Gastrocnemius medialis (tissue), 4 donors: ENCODE measurements at regions not wholly inside any gene's neighbourhood (a gene's known extent, or its start where the extent isn't known, plus 50 kb on each side); places are given as distances from the start of the nearest gene placed in this dataset.

ENCODE experiments used
- ATAC-seq, 2 donors: fragments of 150-250 bp; one replicate each; pipeline ENCODE4 v1.9.1; 2016
- DNase-seq, 2 donors: peaks; one replicate each; pipeline ENCODE4 v3.0.0-alpha.2; 2019
- H3K27ac ChIP-seq, 4 donors: fragments of 200-600 bp; sonication (generic); 1 replicate in 1 of 4; 2 replicates in 3 of 4; pipeline ENCODE4 v1.5.1; 2016 to 2018; ENCODE audit warnings: mild to moderate bottlenecking in 2 of 4, moderate library complexity in 1 of 4
- H3K27me3 ChIP-seq, 3 donors: fragments of 200-600 bp; sonication (generic) in 2 of 3; 1 replicate in 1 of 3; 2 replicates in 2 of 3; pipeline versions ENCODE4 v1.5.1 to v1.6.0; 2016 to 2019; ENCODE audit warnings: mild to moderate bottlenecking in 1 of 3, moderate library complexity in 1 of 3
- H3K36me3 ChIP-seq, 2 donors: fragments of 200-600 bp; sonication (generic) in 1 of 2; one replicate each; pipeline ENCODE4 v1.5.1; 2017 to 2018
- H3K4me1 ChIP-seq, 2 donors: fragments of 200-600 bp; sonication (generic) in 1 of 2; one replicate each; pipeline ENCODE4 v1.5.1; 2016 to 2017; ENCODE audit warnings: mild to moderate bottlenecking in 2 of 2
- H3K4me3 ChIP-seq, 4 donors: fragments of 200-600 bp; sonication (generic) in 3 of 4; 1 replicate in 1 of 4; 2 replicates in 3 of 4; pipeline ENCODE4 v1.5.1; 2016 to 2019; ENCODE audit warnings: mild to moderate bottlenecking in 2 of 4
- H3K9me3 ChIP-seq, 3 donors: fragments of 200-600 bp; sonication (generic) in 2 of 3; 1 replicate in 1 of 3; 2 replicates in 2 of 3; pipeline ENCODE4 v1.5.1; 2016 to 2019
- CTCF ChIP-seq, 5 experiments: fragments of 450-650 bp in 3 of 5; fragments of 200-600 bp in 2 of 5; sonication (generic) in 2 of 5; IDR thresholded peaks in 4 of 5; conservative IDR thresholded peaks in 1 of 5; 1 replicate in 4 of 5; 2 replicates in 1 of 5; pipeline ENCODE4 v1.5.1; 2016 to 2019; ENCODE audit warnings: antibody characterized with exemption in 5 of 5, mild to moderate bottlenecking in 3 of 5, moderate library complexity in 3 of 5
- POLR2A ChIP-seq, 2 donors: fragments of 450-650 bp; IDR thresholded peaks; one replicate each; pipeline ENCODE4 v1.6.1; 2017; ENCODE audit warnings: antibody characterized with exemption in 2 of 2, mild to moderate bottlenecking in 2 of 2, moderate library complexity in 2 of 2
- in situ Hi-C, 4 donors: fragments of 200-750 bp; cut with MboI; loops; one replicate each; pipeline versions ENCODE4 v1.15.0 to v1.8.0; 2017; ENCODE audit warnings: low sequenced_read_pairs in 4 of 4
- intact Hi-C: fragments of 100-400 bp; cut with DNase I; formaldehyde crosslinking; loops from one replicate; pipeline ENCODE4 v1.15.1; 2023; ENCODE audit warnings: low total_unique reads

GRCh38 chr3:13241621-13242363 is 168.6 kb upstream of the IQSEC1 start:
- in situ Hi-C loops = no loop called here

GRCh38 chr3:13240928-13241618 is 167.8 kb upstream of the IQSEC1 start:
- in situ Hi-C loops = no loop called here
- ATAC-seq (no peak), DNase-seq (no peak)
- intact Hi-C loops = no loop called here
- Histone ChIP-seq H3K27me3 (no peaks in the 10 kb centered on the region), H3K36me3 (no peaks in the 10 kb centered on the region), H3K4me1 (no peaks in the 10 kb centered on the region), H3K9me3 (no peaks in the 10 kb centered on the region), H3K27ac (no peak overlapping the region), H3K4me3 (no peak overlapping the region)
- TF ChIP-seq CTCF (IDR thresholded peaks at IDR 0.05 in 4 of 5, conservative IDR thresholded peaks at IDR 0.05 in 1 of 5) (no peak), POLR2A (IDR thresholded peaks at IDR 0.05) (no peak)

More at GRCh38 chr3:13241621-13242363, 168.6 kb upstream of the IQSEC1 start:
- ATAC-seq (no peak), DNase-seq (no peak)
- H3K27me3 ChIP-seq = no peaks in the 10 kb centered on the region
- H3K27ac ChIP-seq = no peak overlapping the region
- intact Hi-C loops = no loop called here
- no peaks in the 10 kb centered on the region for H3K9me3 ChIP-seq
- no peak overlapping the region for H3K4me3 ChIP-seq
- H3K4me1 ChIP-seq = no peaks in the 10 kb centered on the region
- no peaks in the 10 kb centered on the region for H3K36me3 ChIP-seq
- TF ChIP-seq POLR2A (IDR thresholded peaks at IDR 0.05) (no peak), CTCF (IDR thresholded peaks at IDR 0.05 in 4 of 5, conservative IDR thresholded peaks at IDR 0.05 in 1 of 5) (no peak)

GRCh38 chr3:13239467-13239760 is 166.2 kb upstream of the IQSEC1 start:
- H3K27ac ChIP-seq = no peak overlapping the region
- no peak overlapping the region for H3K4me3 ChIP-seq
- no peaks in the 10 kb centered on the region for H3K4me1 ChIP-seq
- ATAC-seq (no peak), DNase-seq (no peak)
- no peaks in the 10 kb centered on the region for H3K36me3 ChIP-seq
- no peaks in the 10 kb centered on the region for H3K27me3 ChIP-seq
- no peaks in the 10 kb centered on the region for H3K9me3 ChIP-seq
- intact Hi-C loops = no loop called here
- in situ Hi-C loops = no loop called here
- no peak for TF ChIP-seq POLR2A (IDR thresholded peaks at IDR 0.05)
- no peak for TF ChIP-seq CTCF (IDR thresholded peaks at IDR 0.05 in 4 of 5, conservative IDR thresholded peaks at IDR 0.05 in 1 of 5)

GRCh38 chr3:13238687-13239466 is 165.6 kb upstream of the IQSEC1 start:
- no peak overlapping the region for H3K4me3 ChIP-seq
- intact Hi-C loops = no loop called here
- no peaks in the 10 kb centered on the region for H3K36me3 ChIP-seq
- DNase-seq (no peak), ATAC-seq (no peak)
- H3K27me3 ChIP-seq = no peaks in the 10 kb centered on the region
- TF ChIP-seq POLR2A (IDR thresholded peaks at IDR 0.05) = no peak
- TF ChIP-seq CTCF (IDR thresholded peaks at IDR 0.05 in 4 of 5, conservative IDR thresholded peaks at IDR 0.05 in 1 of 5) = no peak
- no peaks in the 10 kb centered on the region for H3K4me1 ChIP-seq
- H3K9me3 ChIP-seq = no peaks in the 10 kb centered on the region
- no peak overlapping the region for H3K27ac ChIP-seq
- in situ Hi-C loops = no loop called here
